Activated CD4-positive, alpha-beta memory T cell treated with anti-CD3 and anti-CD28 coated beads for 36 hours (primary cell): ENCODE measurements at regions not wholly inside any gene's neighbourhood (a gene's known extent, or its start where the extent isn't known, plus 50 kb on each side); places are given as distances from the start of the nearest gene placed in this dataset.
"Not testable (repeated sequence)": the region's sequence is repeated elsewhere in the genome, so short reads cannot be mapped to it uniquely, and the experiment has no call there.

ENCODE experiments used
- CTCF ChIA-PET: fragments of 350-600 bp; sonication (Branson Sonifier 250); formaldehyde crosslinking; loops from one replicate; lab custom pipeline; 2021; ENCODE audit warnings: antibody characterized with exemption, inconsistent platforms; lab: Charles Lee
- POLR2A ChIA-PET: fragments of 350-600 bp; sonication (Branson Sonifier 250); formaldehyde crosslinking; loops from one replicate; lab custom pipeline; 2021; ENCODE audit warnings: antibody characterized with exemption; lab: Charles Lee
- DNase-seq: peaks from one replicate; pipeline ENCODE4 v3.0.0-alpha.2; 2020
- H3K27ac Mint-ChIP-seq: one replicate; pipeline ENCODE4 v1.8.0; 2021; ENCODE audit warnings: mixed read lengths
- H3K27me3 Mint-ChIP-seq: one replicate; pipeline ENCODE4 v1.8.0; 2021; ENCODE audit warnings: mixed read lengths
- H3K36me3 Mint-ChIP-seq: one replicate; pipeline ENCODE4 v1.8.0; 2021; ENCODE audit warnings: mixed read lengths
- H3K4me1 Mint-ChIP-seq: one replicate; pipeline ENCODE4 v1.8.0; 2021; ENCODE audit warnings: low read depth, mixed read lengths
- H3K4me3 Mint-ChIP-seq: one replicate; pipeline ENCODE4 v1.8.0; 2021; ENCODE audit warnings: mild to moderate bottlenecking, mixed read lengths
- H3K9me3 Mint-ChIP-seq: one replicate; pipeline ENCODE4 v1.8.0; 2021; ENCODE audit warnings: mixed read lengths
- intact Hi-C: fragments of 100-400 bp; cut with micrococcal nuclease; formaldehyde crosslinking; loops from one replicate; pipeline ENCODE4 v1.15.1; 2023

DNA sequence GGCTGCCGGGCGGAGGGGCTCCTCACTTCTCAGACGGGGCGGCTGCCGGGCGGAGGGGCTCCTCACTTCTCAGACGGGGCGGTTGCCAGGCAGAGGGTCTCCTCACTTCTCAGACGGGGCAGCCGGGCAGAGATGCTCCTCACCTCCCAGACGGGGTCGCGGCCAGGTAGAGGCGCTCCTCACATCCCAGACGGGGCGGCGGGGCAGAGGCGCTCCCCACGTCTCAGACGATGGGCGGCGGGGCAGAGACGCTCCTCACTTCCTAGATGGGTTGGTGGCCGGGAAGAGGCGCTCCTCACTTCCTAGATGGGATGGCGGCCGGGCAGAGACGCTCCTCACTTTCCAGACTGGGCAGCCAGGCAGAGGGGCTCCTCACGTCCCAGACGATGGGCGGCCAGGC lies 91.7 kb upstream of the ANK2 start:
- CTCF ChIA-PET = not testable (repeated sequence)

GRCh38 chr4:112966701-112967488 lies 82.6 kb upstream of the ANK2 start:
- intact Hi-C loops = no loop called here
- H3K27me3 Mint-ChIP-seq = peaks cover 5% of the 10 kb centered on the region

More for the DNA sequence above, 91.7 kb upstream of the ANK2 start:
- H3K9me3 Mint-ChIP-seq, DNase-seq, POLR2A ChIA-PET, H3K36me3 Mint-ChIP-seq, H3K27me3 Mint-ChIP-seq, H3K27ac Mint-ChIP-seq, H3K4me3 Mint-ChIP-seq, intact Hi-C loops, H3K4me1 Mint-ChIP-seq: not testable (repeated sequence)

DNA sequence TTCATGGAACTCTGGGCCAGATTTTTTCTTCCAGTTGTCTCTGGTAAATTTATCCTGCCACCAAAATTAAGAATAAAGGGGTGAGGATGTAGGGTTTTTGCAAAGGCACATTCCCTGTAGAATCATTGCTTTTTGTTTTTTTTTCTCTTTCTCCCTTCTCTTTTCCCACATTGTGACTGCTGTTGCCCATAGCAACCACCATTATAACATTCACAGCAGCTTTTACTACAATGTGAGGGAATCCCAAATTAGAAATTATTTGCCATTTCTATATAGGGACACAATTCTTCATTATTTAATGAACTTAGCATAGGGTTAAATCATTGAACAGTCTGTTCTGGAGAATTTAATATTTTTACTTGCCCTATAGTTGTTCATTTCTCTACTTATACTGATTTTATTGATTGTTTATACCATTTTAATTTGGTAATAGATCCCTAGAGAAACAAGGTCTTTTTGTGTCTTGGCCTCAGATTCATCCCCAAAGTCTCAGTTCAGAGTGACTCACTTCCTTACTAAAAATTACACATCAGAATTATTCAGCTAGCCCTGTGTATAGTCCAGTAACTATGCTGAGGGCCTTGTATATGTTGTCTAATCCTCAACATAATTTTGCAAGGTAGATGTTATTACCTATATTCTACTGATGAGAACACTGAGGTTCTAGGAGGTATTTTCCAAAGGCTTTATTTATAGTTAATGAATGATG lies 80.8 kb upstream of the ANK2 start:
- ChIA-PET CTCF (no interaction called here), POLR2A (no interaction called here)
- Mint-ChIP-seq H3K4me3 (no peak overlapping the region), H3K27ac (no peak overlapping the region), H3K9me3 (peaks cover 7% of the 10 kb centered on the region), H3K36me3 (peaks cover 2% of the 10 kb centered on the region), H3K4me1 (no peaks in the 10 kb centered on the region), H3K27me3 (peaks cover 5% of the 10 kb centered on the region)
- intact Hi-C loops = no loop called here
- no peak for DNase-seq

More at GRCh38 chr4:112966701-112967488, 82.6 kb upstream of the ANK2 start:
- Mint-ChIP-seq H3K4me1 (no peaks in the 10 kb centered on the region), H3K27ac (no peak overlapping the region), H3K9me3 (peaks cover 7% of the 10 kb centered on the region), H3K4me3 (no peak overlapping the region), H3K36me3 (peaks cover 2% of the 10 kb centered on the region)
- no peak for DNase-seq
- CTCF ChIA-PET = interaction anchor here (1.2 kb wide), 1 partner anchor 16 kb away, joined by 3 read pairs; no protein-coding TSS in a partner anchor
- POLR2A ChIA-PET = no interaction called here

- no peaks in the 10 kb centered on the region for H3K36me3 Mint-ChIP-seq
- no peak overlapping the region for H3K27ac Mint-ChIP-seq
- no peaks in the 10 kb centered on the region for H3K9me3 Mint-ChIP-seq
- no peak for DNase-seq
- ChIA-PET POLR2A (no interaction called here), CTCF (no interaction called here)
- no peak overlapping the region for H3K4me3 Mint-ChIP-seq
- intact Hi-C loops = no loop called here
- peaks cover 5% of the 10 kb centered on the region for H3K27me3 Mint-ChIP-seq
- no peaks in the 10 kb centered on the region for H3K4me1 Mint-ChIP-seq
Measured at GRCh38 chr4:112970903-112971302, 78.5 kb upstream of the ANK2 start.

- CTCF ChIA-PET = interaction anchor here (1.4 kb wide), 1 partner anchor 22 kb away, joined by 6 read pairs; no protein-coding TSS in a partner anchor
- Mint-ChIP-seq H3K4me3 (no peak overlapping the region), H3K27ac (no peak overlapping the region), H3K4me1 (no peaks in the 10 kb centered on the region), H3K36me3 (no peaks in the 10 kb centered on the region), H3K27me3 (peaks cover 3% of the 10 kb centered on the region), H3K9me3 (no peaks in the 10 kb centered on the region)
- intact Hi-C loops = no loop called here
- DNase-seq = no peak
- POLR2A ChIA-PET = no interaction called here
Measured at GRCh38 chr4:112973750-112974251, 75.7 kb upstream of the ANK2 start.

GRCh38 chr4:112975567-112976355 lies 73.7 kb upstream of the ANK2 start:
- DNase-seq = no peak
- Mint-ChIP-seq H3K27ac (no peak overlapping the region), H3K4me1 (no peaks in the 10 kb centered on the region), H3K27me3 (peaks cover 3% of the 10 kb centered on the region), H3K36me3 (no peaks in the 10 kb centered on the region), H3K9me3 (no peaks in the 10 kb centered on the region), H3K4me3 (no peak overlapping the region)
- POLR2A ChIA-PET = no interaction called here
- CTCF ChIA-PET = no interaction called here
- intact Hi-C loops = no loop called here

DNA sequence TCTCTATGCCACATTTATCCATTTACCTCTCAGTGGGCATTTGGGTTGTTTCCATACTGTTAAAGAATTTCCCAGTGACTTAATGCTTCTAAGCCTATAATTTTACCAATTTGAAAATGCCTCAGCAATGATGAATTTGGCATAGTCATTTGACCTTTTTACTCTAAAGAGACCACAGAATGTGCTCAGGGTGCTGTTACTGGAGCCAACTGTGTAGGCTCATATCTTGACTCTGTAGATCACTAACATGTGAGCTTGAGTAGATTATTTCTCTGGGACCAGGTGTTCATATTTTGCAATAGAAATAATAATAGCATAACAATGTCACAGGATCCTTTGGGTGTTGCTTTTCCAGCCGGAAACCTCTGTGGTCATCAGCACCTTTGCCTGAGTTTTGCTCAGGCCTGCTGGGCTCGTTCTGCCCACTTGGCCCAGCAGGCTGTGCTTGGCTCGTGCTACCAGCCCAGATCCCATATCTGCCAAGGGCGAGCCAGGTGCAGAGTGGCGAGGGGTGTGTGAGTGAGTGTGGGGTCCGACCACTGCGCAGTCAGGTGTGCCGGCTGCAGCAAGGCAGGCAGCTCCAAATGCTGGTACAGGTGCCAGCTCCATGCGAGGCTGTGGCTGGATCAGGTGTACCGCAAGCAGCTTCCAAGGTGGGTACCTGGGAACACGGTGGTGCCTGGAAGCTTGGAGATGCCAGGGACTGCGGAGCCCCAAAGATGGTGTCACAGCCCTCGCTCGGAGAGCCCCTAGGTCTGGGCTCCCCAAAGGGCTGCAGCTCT lies 70.6 kb upstream of the ANK2 start:
- intact Hi-C loops = no loop called here
- H3K9me3 Mint-ChIP-seq = no peaks in the 10 kb centered on the region
- no peak overlapping the region for H3K27ac Mint-ChIP-seq
- no peak for DNase-seq
- no peak overlapping the region for H3K4me3 Mint-ChIP-seq
- POLR2A ChIA-PET = no interaction called here
- H3K4me1 Mint-ChIP-seq = no peaks in the 10 kb centered on the region
- CTCF ChIA-PET = interaction anchor here (0.6 kb wide), 1 partner anchor 11 kb away, joined by 3 read pairs; no protein-coding TSS in a partner anchor
- H3K36me3 Mint-ChIP-seq = no peaks in the 10 kb centered on the region
- H3K27me3 Mint-ChIP-seq = no peaks in the 10 kb centered on the region

DNA sequence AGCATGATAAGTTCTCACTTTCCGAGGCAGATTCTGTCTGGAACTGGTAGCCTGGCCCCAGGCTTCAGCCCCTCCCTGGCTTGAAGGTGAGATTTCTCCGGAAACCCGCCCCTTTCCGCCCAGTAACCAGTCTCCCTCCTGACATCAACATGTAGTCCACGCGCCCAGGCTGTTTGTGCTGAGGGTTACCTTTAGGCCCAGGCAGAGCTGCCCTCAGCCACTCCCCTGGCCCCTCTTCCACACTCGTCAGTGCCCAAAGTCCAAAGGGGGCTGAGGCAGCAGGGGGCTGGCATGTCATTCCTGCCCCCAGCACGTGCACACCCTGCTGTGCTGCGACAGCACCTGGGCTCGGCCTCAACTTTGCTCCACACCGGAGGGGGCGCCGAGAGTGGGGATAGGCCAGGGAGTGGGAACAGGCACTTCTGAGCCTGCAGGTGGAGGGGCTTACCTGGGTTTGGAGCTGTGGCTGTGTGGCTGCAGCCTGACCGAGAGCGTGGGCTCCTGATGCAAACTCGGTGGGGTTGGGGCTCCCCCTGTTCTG lies 69.5 kb upstream of the ANK2 start:
- no peak overlapping the region for H3K4me3 Mint-ChIP-seq
- ChIA-PET CTCF (no interaction called here), POLR2A (no interaction called here)
- H3K4me1 Mint-ChIP-seq = no peaks in the 10 kb centered on the region
- DNase-seq = no peak
- H3K36me3 Mint-ChIP-seq = no peaks in the 10 kb centered on the region
- peaks cover 2% of the 10 kb centered on the region for H3K27me3 Mint-ChIP-seq
- H3K9me3 Mint-ChIP-seq = no peaks in the 10 kb centered on the region
- intact Hi-C loops = no loop called here
- no peak overlapping the region for H3K27ac Mint-ChIP-seq

DNA sequence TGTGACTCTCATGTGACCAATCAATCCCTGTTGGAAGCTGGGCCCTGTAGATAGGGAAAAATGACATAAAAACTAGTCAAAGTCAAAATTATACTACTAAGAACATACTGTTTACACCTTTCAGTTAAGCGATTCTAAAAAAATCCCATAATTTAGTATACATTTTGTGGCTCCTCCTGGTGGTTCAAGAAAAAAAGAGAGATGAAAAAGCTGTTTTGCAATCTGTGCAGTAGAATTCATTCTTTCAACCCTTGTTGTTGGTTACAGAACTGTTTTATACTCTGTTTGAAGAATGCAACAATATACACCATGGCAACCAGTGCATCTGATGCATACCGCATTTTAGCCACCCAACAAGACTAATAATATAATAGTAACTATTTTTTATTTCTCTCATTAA lies 66.8 kb upstream of the ANK2 start:
- Mint-ChIP-seq H3K36me3 (no peaks in the 10 kb centered on the region), H3K4me1 (no peaks in the 10 kb centered on the region), H3K9me3 (no peaks in the 10 kb centered on the region), H3K4me3 (no peak overlapping the region), H3K27me3 (peaks cover 2% of the 10 kb centered on the region), H3K27ac (no peak overlapping the region)
- ChIA-PET POLR2A (no interaction called here), CTCF (no interaction called here)
- intact Hi-C loops = no loop called here
- DNase-seq = no peak

DNA sequence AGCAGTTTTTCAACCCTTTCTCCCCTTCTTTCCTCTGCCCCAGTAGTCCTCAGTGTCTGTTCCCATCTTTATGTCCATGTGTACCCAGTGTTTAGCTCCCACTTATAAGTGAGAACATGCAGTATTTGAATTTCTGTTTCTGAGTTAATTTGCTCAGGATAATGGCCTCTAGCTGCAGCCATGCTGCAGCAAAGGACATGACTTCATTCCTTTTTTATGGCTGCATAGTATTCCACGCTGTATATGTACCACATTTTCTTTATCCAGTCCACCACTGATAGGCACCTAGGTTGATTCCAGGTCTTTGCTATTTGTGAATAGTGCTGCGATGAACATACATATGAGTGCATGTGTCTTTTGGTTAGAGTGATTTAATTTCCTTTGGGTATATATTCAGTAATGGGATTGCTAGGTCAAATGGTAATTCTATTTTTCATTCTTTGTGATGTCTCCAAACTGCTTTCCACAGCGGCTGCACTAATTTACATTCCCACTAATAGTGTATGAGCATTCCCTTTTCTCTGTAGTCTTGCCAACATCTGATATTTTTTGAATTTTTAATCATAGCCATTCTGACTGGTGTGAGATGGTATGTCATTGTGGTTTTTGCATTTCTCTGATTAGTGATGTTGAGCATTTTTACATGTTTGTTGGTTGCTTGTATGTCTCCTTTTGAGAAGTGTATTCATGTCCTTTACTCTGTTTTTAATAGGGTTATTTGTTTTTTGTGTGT lies 54.6 kb upstream of the ANK2 start:
- Mint-ChIP-seq H3K9me3 (peaks cover 6% of the 10 kb centered on the region), H3K4me3 (no peak overlapping the region), H3K36me3 (no peaks in the 10 kb centered on the region), H3K27me3 (peaks cover 4% of the 10 kb centered on the region), H3K4me1 (no peaks in the 10 kb centered on the region), H3K27ac (no peak overlapping the region)
- ChIA-PET POLR2A (no interaction called here), CTCF (no interaction called here)
- intact Hi-C loops = no loop called here
- no peak for DNase-seq
